HepG2 (cell line): ENCODE measurements at regions not wholly inside any gene's neighbourhood (a gene's known extent, or its start where the extent isn't known, plus 50 kb on each side); places are given as distances from the start of the nearest gene placed in this dataset.
"Not testable (repeated sequence)": the region's sequence is repeated elsewhere in the genome, so short reads cannot be mapped to it uniquely, and the experiment has no call there.

Source experiments
- MED1 ChIP-seq: sonication (generic); formaldehyde crosslinking; IDR thresholded peaks from 2 replicates; pipeline ENCODE4 v1.4.0; 2020; ENCODE audit warnings: missing genetic modification reagents
- RFX1 ChIP-seq: fragments of 450-650 bp; IDR thresholded peaks from 2 replicates; pipeline ENCODE4 v1.6.1; 2017
- ZNF10 ChIP-seq: sonication (generic); formaldehyde crosslinking; IDR thresholded peaks from 2 replicates; pipeline ENCODE4 v1.4.0; 2020; ENCODE audit warnings: mild to moderate bottlenecking, low read depth, missing genetic modification reagents, borderline replicate concordance
- ZNF678 ChIP-seq: sonication (generic); formaldehyde crosslinking; IDR thresholded peaks from 2 replicates; pipeline ENCODE4 v1.4.0; 2020; ENCODE audit warnings: mild to moderate bottlenecking, missing genetic modification reagents
- TF ChIP-seq, protein P1 (sequence below): sonication (generic); formaldehyde crosslinking; IDR thresholded peaks from 2 replicates; pipeline ENCODE4 v1.5.0; 2020; ENCODE audit warnings: mild to moderate bottlenecking, missing genetic modification reagents, moderate library complexity

DNA sequence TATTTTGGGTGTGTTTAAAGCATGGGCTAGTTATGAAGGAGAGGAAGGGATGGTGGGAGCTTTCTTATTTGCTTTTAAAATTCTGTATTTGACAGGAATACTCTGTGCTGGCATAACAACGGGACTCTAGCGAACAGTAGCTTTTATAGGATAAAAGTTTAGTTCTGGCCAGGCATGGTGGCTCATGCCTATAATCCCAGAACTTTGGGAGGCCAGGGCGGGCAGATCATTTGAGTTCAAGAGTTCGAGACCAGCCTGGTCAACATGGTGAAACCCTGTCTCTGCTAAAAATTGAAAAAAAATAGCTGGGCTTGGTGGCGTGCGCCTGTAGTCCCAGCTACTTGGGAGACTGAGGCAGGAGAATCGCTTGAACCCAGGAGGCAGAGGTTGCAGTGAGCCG, 71.5 kb upstream of the GADD45A start:
- TF ChIP-seq ZNF10 (CRISPR knock-in tag); RFX1; ZNF678 (CRISPR knock-in tag); MED1: not testable (repeated sequence)
- TF ChIP-seq, protein P1, sequence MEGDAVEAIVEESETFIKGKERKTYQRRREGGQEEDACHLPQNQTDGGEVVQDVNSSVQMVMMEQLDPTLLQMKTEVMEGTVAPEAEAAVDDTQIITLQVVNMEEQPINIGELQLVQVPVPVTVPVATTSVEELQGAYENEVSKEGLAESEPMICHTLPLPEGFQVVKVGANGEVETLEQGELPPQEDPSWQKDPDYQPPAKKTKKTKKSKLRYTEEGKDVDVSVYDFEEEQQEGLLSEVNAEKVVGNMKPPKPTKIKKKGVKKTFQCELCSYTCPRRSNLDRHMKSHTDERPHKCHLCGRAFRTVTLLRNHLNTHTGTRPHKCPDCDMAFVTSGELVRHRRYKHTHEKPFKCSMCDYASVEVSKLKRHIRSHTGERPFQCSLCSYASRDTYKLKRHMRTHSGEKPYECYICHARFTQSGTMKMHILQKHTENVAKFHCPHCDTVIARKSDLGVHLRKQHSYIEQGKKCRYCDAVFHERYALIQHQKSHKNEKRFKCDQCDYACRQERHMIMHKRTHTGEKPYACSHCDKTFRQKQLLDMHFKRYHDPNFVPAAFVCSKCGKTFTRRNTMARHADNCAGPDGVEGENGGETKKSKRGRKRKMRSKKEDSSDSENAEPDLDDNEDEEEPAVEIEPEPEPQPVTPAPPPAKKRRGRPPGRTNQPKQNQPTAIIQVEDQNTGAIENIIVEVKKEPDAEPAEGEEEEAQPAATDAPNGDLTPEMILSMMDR (CRISPR knock-in tag): not testable (repeated sequence)
